A673 (cell line): ENCODE measurements at regions not wholly inside any gene's neighbourhood (a gene's known extent, or its start where the extent isn't known, plus 50 kb on each side); places are given as distances from the start of the nearest gene placed in this dataset.
"Not testable (repeated sequence)": the region's sequence is repeated elsewhere in the genome, so short reads cannot be mapped to it uniquely, and the experiment has no call there.

Experiments used
- BruUV-seq: library from RNA; stranded (reverse); fragments of 400-500 nt; replicated peaks from 2 replicates; lab custom pipeline; 2021; lab: Mats Ljungman, UMichigan
- CTCF ChIA-PET: fragments of 300-600 bp; sonication (Branson Sonifier 250); formaldehyde crosslinking; loops from one replicate; lab custom pipeline; 2022; ENCODE audit warnings: antibody characterized with exemption; lab: Charles Lee
- POLR2A ChIA-PET: fragments of 300-600 bp; sonication (Branson Sonifier 250); formaldehyde crosslinking; loops from one replicate; lab custom pipeline; 2022; ENCODE audit warnings: antibody characterized with exemption; ENCODE audit not compliant: low non-redundant PET; lab: Charles Lee
- DNase-seq: peaks from one replicate; pipeline ENCODE4 v3.0.0-alpha.2; 2015; ENCODE audit warnings: low spot score
- H3K27ac ChIP-seq: fragments of 200-600 bp; sonication (generic); 2 replicates; pipeline ENCODE4 v1.5.1; 2016; ENCODE audit warnings: mixed run types, low read depth, mild to moderate bottlenecking, mixed read lengths, antibody characterized with exemption, low read length; ENCODE audit not compliant: poor library complexity, severe bottlenecking
- H3K27me3 ChIP-seq: fragments of 200-600 bp; sonication (generic); replicated peaks from 2 replicates; pipeline ENCODE4 v1.6.1; 2017; ENCODE audit warnings: mixed run types, low read depth, mild to moderate bottlenecking, mixed read lengths, antibody characterized with exemption, low read length; ENCODE audit not compliant: insufficient read depth, poor library complexity
- H3K36me3 ChIP-seq: fragments of 200-600 bp; sonication (generic); 2 replicates; pipeline ENCODE4 v1.6.1; 2016; ENCODE audit warnings: mixed run types, mild to moderate bottlenecking, mixed read lengths, antibody characterized with exemption, low read length; ENCODE audit not compliant: insufficient read depth, poor library complexity, severe bottlenecking
- H3K4me1 ChIP-seq: fragments of 200-600 bp; sonication (generic); 2 replicates; pipeline ENCODE4 v1.6.1; 2017; ENCODE audit warnings: mixed run types, mild to moderate bottlenecking, mixed read lengths, antibody characterized with exemption, low read length; ENCODE audit not compliant: insufficient read depth, poor library complexity, severe bottlenecking
- H3K4me3 ChIP-seq: fragments of 200-600 bp; sonication (generic); 2 replicates; pipeline ENCODE4 v1.5.1; 2016; ENCODE audit warnings: low read depth, mixed run types, mild to moderate bottlenecking, mixed read lengths, low read length; ENCODE audit not compliant: poor library complexity, severe bottlenecking
- H3K9me3 ChIP-seq: fragments of 200-600 bp; sonication (generic); 2 replicates; pipeline ENCODE4 v1.6.1; 2016; ENCODE audit warnings: mixed run types, low read depth, mild to moderate bottlenecking, mixed read lengths, antibody characterized with exemption, low read length; ENCODE audit not compliant: poor library complexity, severe bottlenecking
- CTCF ChIP-seq: fragments of 300-800, 200-600 bp; sonication (generic); conservative IDR thresholded peaks from 2 replicates; pipeline ENCODE4 v1.5.1; 2017; ENCODE audit warnings: low read depth, mild to moderate bottlenecking, antibody characterized with exemption, low read length, moderate library complexity, mixed read lengths
- EZH2 ChIP-seq: fragments of 200-600 bp; sonication (generic); IDR thresholded peaks from 2 replicates; pipeline ENCODE4 v1.6.1; 2017; ENCODE audit warnings: borderline replicate concordance, low read depth, mild to moderate bottlenecking, mixed read lengths, antibody characterized with exemption, low read length; ENCODE audit not compliant: poor library complexity, severe bottlenecking
- intact Hi-C: fragments of 100-400 bp; cut with micrococcal nuclease; formaldehyde crosslinking; loops from one replicate; pipeline ENCODE4 v1.10.0; 2022; ENCODE audit not compliant: unreplicated experiment

- no peak for DNase-seq
- Histone ChIP-seq H3K9me3 (no peaks in the 10 kb centered on the region), H3K4me1 (no peaks in the 10 kb centered on the region), H3K4me3 (no peak overlapping the region), H3K36me3 (no peaks in the 10 kb centered on the region), H3K27ac (no peak overlapping the region), H3K27me3 (no peaks in the 10 kb centered on the region)
- POLR2A ChIA-PET = interaction anchor here (0.7 kb wide), 1 partner anchor 1318 kb away, joined by 9 read pairs; no protein-coding TSS in a partner anchor
- TF ChIP-seq CTCF (no peak), EZH2 (no peak)
- CTCF ChIA-PET = no interaction called here
- BruUV-seq = no TSS peak
- intact Hi-C loops = no loop called here
Measured at GRCh38 chr18:65671621-65672415, 79.0 kb upstream of the CDH7 start.

GRCh38 chr18:65670145-65670544, 80.7 kb upstream of the CDH7 start:
- H3K4me3 ChIP-seq, H3K36me3 ChIP-seq, POLR2A ChIA-PET, DNase-seq, intact Hi-C loops, CTCF ChIA-PET, H3K27ac ChIP-seq, H3K27me3 ChIP-seq, BruUV-seq, H3K9me3 ChIP-seq, H3K4me1 ChIP-seq: not testable (repeated sequence)

- CTCF ChIA-PET = no interaction called here
- TF ChIP-seq EZH2 (no peak), CTCF (no peak)
- no TSS peak for BruUV-seq
Measured at GRCh38 chr18:65661391-65661790, 89.4 kb upstream of the CDH7 start.

GRCh38 chr18:65659912-65660311, 90.9 kb upstream of the CDH7 start:
- Histone ChIP-seq H3K27ac (no peak overlapping the region), H3K27me3 (no peaks in the 10 kb centered on the region), H3K4me3 (no peak overlapping the region), H3K36me3 (no peaks in the 10 kb centered on the region), H3K9me3 (no peaks in the 10 kb centered on the region), H3K4me1 (no peaks in the 10 kb centered on the region)
- CTCF ChIA-PET = no interaction called here
- no peak for DNase-seq
- POLR2A ChIA-PET = no interaction called here
- BruUV-seq = no TSS peak
- intact Hi-C loops = no loop called here
- TF ChIP-seq EZH2 (no peak), CTCF (no peak)

More at GRCh38 chr18:65661391-65661790, 89.4 kb upstream of the CDH7 start:
- Histone ChIP-seq H3K4me1 (no peaks in the 10 kb centered on the region), H3K4me3 (no peak overlapping the region), H3K36me3 (no peaks in the 10 kb centered on the region), H3K27ac (no peak overlapping the region), H3K9me3 (no peaks in the 10 kb centered on the region), H3K27me3 (no peaks in the 10 kb centered on the region)
- POLR2A ChIA-PET = no interaction called here
- no peak for DNase-seq
- intact Hi-C loops = no loop called here
